ENCODE measurements at regions not wholly inside any gene's neighbourhood (a gene's known extent, or its start where the extent isn't known, plus 50 kb on each side); places are given as distances from the start of the nearest gene placed in this dataset.

GRCh38 chr4:111126340-111126739, 503.5 kb upstream of the PITX2 start:
- H3K27ac Mint-ChIP-seq, result no peak overlapping the region
- TF ChIP-seq, protein P1, sequence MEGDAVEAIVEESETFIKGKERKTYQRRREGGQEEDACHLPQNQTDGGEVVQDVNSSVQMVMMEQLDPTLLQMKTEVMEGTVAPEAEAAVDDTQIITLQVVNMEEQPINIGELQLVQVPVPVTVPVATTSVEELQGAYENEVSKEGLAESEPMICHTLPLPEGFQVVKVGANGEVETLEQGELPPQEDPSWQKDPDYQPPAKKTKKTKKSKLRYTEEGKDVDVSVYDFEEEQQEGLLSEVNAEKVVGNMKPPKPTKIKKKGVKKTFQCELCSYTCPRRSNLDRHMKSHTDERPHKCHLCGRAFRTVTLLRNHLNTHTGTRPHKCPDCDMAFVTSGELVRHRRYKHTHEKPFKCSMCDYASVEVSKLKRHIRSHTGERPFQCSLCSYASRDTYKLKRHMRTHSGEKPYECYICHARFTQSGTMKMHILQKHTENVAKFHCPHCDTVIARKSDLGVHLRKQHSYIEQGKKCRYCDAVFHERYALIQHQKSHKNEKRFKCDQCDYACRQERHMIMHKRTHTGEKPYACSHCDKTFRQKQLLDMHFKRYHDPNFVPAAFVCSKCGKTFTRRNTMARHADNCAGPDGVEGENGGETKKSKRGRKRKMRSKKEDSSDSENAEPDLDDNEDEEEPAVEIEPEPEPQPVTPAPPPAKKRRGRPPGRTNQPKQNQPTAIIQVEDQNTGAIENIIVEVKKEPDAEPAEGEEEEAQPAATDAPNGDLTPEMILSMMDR (IDR thresholded peaks at IDR 0.05; ENCODE audit: unreplicated experiment in 3 of 3), result no peak
- H3K36me3 Mint-ChIP-seq (ENCODE audit: low read depth), result no peaks in the 10 kb centered on the region
- H3K27me3 Mint-ChIP-seq (ENCODE audit: low read depth), result no peaks in the 10 kb centered on the region
- H3K4me1 Mint-ChIP-seq, result peaks cover 9% of the 10 kb centered on the region
- H3K4me3 Mint-ChIP-seq, result no peak overlapping the region
- H3K9me3 Mint-ChIP-seq, result peaks cover 3% of the 10 kb centered on the region

DNA sequence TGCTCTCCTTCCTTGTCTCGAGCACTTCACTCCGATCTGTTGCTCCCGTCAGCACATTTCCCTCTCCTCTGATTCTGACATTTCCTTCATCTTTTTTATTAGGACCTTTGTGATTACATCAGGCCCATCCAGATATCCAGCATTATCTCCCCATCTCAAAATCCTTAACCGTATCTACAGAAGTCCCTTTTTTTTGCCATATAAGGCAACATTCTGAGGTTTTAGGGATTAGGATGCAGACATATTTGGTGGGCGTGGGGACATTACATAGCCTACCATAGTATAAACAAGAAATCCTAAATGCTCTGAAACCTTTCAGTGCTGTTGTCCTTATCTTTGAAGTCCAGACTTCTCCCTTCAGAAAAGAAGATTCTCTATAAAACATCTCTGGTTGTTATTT, 505.0 kb upstream of the PITX2 start:
- H3K36me3 Mint-ChIP-seq (ENCODE audit: low read depth), result no peaks in the 10 kb centered on the region
- no peaks in the 10 kb centered on the region for H3K9me3 Mint-ChIP-seq

GRCh38 chr4:111128327-111128726, 505.4 kb upstream of the PITX2 start:
- Mint-ChIP-seq H3K4me3 (no peak overlapping the region), H3K9me3 (no peaks in the 10 kb centered on the region), H3K27ac (peak overlapping the region in 1 of 3 experiments; percentile 56), H3K27me3 (ENCODE audit: low read depth) (no peaks in the 10 kb centered on the region), H3K36me3 (ENCODE audit: low read depth) (no peaks in the 10 kb centered on the region), H3K4me1 (peaks cover 9% of the 10 kb centered on the region)
- TF ChIP-seq, protein P1 (IDR thresholded peaks at IDR 0.05; ENCODE audit: unreplicated experiment in 3 of 3), result no peak

More for the DNA sequence above, 505.0 kb upstream of the PITX2 start:
- no peak overlapping the region for H3K27ac Mint-ChIP-seq
- TF ChIP-seq, protein P1 (IDR thresholded peaks at IDR 0.05; ENCODE audit: unreplicated experiment in 3 of 3), result no peak
- H3K27me3 Mint-ChIP-seq (ENCODE audit: low read depth), result no peaks in the 10 kb centered on the region
- peaks cover 9% of the 10 kb centered on the region for H3K4me1 Mint-ChIP-seq
- no peak overlapping the region for H3K4me3 Mint-ChIP-seq

DNA sequence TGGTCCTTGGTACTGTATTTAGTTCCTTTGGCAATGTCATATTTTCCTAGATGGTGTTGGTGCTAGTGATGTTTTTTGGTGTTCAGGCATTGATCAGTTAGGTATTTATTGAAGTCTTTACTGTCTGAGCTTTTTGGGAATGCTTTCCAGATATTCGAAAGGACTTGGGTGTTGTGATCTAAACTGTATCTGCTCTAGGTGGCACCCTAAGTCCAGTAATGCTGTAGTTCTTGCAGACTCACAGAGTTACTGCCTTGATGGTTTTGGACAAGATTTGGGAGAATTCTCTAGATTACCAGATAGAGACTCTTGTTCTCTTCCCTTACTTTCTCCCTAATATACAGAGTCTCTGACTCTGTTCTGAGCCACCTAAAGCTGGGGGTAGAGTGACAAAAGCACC, 513.6 kb upstream of the PITX2 start:
- Mint-ChIP-seq H3K27me3 (ENCODE audit: low read depth) (no peaks in the 10 kb centered on the region), H3K9me3 (peaks cover 10% of the 10 kb centered on the region), H3K36me3 (ENCODE audit: low read depth) (no peaks in the 10 kb centered on the region), H3K4me3 (no peak overlapping the region), H3K4me1 (no peaks in the 10 kb centered on the region), H3K27ac (no peak overlapping the region)
- TF ChIP-seq, protein P1 (IDR thresholded peaks at IDR 0.05; ENCODE audit: unreplicated experiment in 3 of 3), result peak in 2 of 3 experiments; percentile 34 to 44

GRCh38 chr4:111136967-111137366, 514.1 kb upstream of the PITX2 start:
- TF ChIP-seq, protein P1 (IDR thresholded peaks at IDR 0.05; ENCODE audit: unreplicated experiment in 3 of 3), result no peak
- H3K27me3 Mint-ChIP-seq (ENCODE audit: low read depth), result no peaks in the 10 kb centered on the region
- H3K4me1 Mint-ChIP-seq, result no peaks in the 10 kb centered on the region
- H3K4me3 Mint-ChIP-seq, result no peak overlapping the region
- H3K27ac Mint-ChIP-seq, result no peak overlapping the region
- no peaks in the 10 kb centered on the region for H3K36me3 Mint-ChIP-seq (ENCODE audit: low read depth)
- H3K9me3 Mint-ChIP-seq, result peaks cover 10% of the 10 kb centered on the region

GRCh38 chr4:111143510-111143909, 520.6 kb upstream of the PITX2 start:
- peaks cover 9% of the 10 kb centered on the region for H3K4me1 Mint-ChIP-seq
- TF ChIP-seq, protein P1 (IDR thresholded peaks at IDR 0.05; ENCODE audit: unreplicated experiment in 3 of 3), result no peak
- no peaks in the 10 kb centered on the region for H3K36me3 Mint-ChIP-seq (ENCODE audit: low read depth)
- H3K9me3 Mint-ChIP-seq, result peaks cover under 1% of the 10 kb centered on the region
- no peak overlapping the region for H3K27ac Mint-ChIP-seq
- H3K4me3 Mint-ChIP-seq, result no peak overlapping the region
- no peaks in the 10 kb centered on the region for H3K27me3 Mint-ChIP-seq (ENCODE audit: low read depth)
